Tibial artery (tissue), 4 donors: ENCODE measurements at regions not wholly inside any gene's neighbourhood (a gene's known extent, or its start where the extent isn't known, plus 50 kb on each side); places are given as distances from the start of the nearest gene placed in this dataset.

ENCODE experiments used
- DNase-seq, 2 donors: peaks; one replicate each; pipeline ENCODE4 v3.0.0-alpha.2; 2019
- H3K27ac ChIP-seq, 2 donors: fragments of 200-600 bp; sonication (generic) in 1 of 2; 1 replicate in 1 of 2; 2 replicates in 1 of 2; pipeline ENCODE4 v1.5.1; 2018 to 2019; ENCODE audit warnings: mild to moderate bottlenecking in 1 of 2
- H3K27me3 ChIP-seq, 2 donors: fragments of 200-600 bp; sonication (generic) in 1 of 2; one replicate each; pipeline versions ENCODE4 v1.5.1 to v1.6.0; 2016 to 2019
- H3K36me3 ChIP-seq, 3 donors: fragments of 200-600 bp; sonication (generic) in 2 of 3; one replicate each; pipeline ENCODE4 v1.5.1; 2016 to 2019; ENCODE audit warnings: mild to moderate bottlenecking in 2 of 3
- H3K4me1 ChIP-seq, 4 donors: fragments of 200-600 bp; sonication (generic) in 2 of 4; 1 replicate in 3 of 4; 2 replicates in 1 of 4; pipeline ENCODE4 v1.5.1; 2016 to 2019
- H3K4me3 ChIP-seq, 2 donors: fragments of 200-600 bp; sonication (generic) in 1 of 2; 1 replicate in 1 of 2; 2 replicates in 1 of 2; pipeline ENCODE4 v1.5.1; 2018 to 2019; ENCODE audit warnings: mild to moderate bottlenecking in 2 of 2
- H3K9me3 ChIP-seq, 3 donors: fragments of 200-600 bp; sonication (generic) in 1 of 3; one replicate each; pipeline ENCODE4 v1.5.1; 2016 to 2019
- intact Hi-C: fragments of 100-400 bp; cut with DNase I; formaldehyde crosslinking; loops from one replicate; pipeline ENCODE4 v1.15.0; 2023; ENCODE audit warnings: low total_unique reads
- TF ChIP-seq, protein P1 (sequence below), 2 experiments: fragments of 200-600 bp in 1 of 2; fragments of 450-650 bp in 1 of 2; IDR thresholded peaks; one replicate each; pipeline ENCODE4 v1.5.1; 2017 to 2019; ENCODE audit warnings: antibody characterized with exemption in 2 of 2, mild to moderate bottlenecking in 1 of 2, moderate library complexity in 1 of 2

GRCh38 chr13:111474136-111475002, 153.9 kb downstream of the TEX29 start:
- intact Hi-C loops, result loop anchor here (5.0 to 10.0 kb wide), 2 partner anchors 968 to 1140 kb away; no protein-coding TSS in a partner anchor
- Histone ChIP-seq H3K9me3 (no peaks in the 10 kb centered on the region), H3K4me3 (no peak overlapping the region), H3K36me3 (no peaks in the 10 kb centered on the region), H3K27me3 (peaks cover 0 to 29% of the 10 kb centered on the region in 2 donors), H3K4me1 (no peaks in the 10 kb centered on the region), H3K27ac (no peak overlapping the region)
- TF ChIP-seq, protein P1, sequence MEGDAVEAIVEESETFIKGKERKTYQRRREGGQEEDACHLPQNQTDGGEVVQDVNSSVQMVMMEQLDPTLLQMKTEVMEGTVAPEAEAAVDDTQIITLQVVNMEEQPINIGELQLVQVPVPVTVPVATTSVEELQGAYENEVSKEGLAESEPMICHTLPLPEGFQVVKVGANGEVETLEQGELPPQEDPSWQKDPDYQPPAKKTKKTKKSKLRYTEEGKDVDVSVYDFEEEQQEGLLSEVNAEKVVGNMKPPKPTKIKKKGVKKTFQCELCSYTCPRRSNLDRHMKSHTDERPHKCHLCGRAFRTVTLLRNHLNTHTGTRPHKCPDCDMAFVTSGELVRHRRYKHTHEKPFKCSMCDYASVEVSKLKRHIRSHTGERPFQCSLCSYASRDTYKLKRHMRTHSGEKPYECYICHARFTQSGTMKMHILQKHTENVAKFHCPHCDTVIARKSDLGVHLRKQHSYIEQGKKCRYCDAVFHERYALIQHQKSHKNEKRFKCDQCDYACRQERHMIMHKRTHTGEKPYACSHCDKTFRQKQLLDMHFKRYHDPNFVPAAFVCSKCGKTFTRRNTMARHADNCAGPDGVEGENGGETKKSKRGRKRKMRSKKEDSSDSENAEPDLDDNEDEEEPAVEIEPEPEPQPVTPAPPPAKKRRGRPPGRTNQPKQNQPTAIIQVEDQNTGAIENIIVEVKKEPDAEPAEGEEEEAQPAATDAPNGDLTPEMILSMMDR (IDR thresholded peaks at IDR 0.05), result peak; percentile 46 to 51
- no peak for DNase-seq

DNA sequence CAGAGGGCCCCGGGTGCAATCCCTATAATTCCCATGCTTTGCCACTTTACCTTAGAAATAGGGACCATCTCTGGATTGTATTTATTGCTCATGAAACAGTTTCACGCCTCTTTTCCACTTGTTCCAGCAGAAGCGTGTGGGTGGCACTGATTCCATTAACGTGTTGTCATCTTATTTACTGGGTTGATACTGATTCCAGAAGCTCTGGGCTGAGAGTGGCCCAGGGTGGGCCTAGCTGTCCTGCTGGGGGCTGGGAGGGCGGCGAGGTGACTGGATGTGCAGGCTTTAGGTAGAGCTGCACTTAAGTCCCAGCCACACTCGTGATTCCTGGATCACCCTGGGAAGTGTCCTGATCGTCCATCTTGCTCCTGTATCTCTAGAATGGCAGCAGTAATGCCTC, 155.0 kb downstream of the TEX29 start:
- TF ChIP-seq, protein P1 (IDR thresholded peaks at IDR 0.05), result no peak
- H3K27me3 ChIP-seq, result peaks cover 0 to 28% of the 10 kb centered on the region in 2 donors
- no peak for DNase-seq
- no peaks in the 10 kb centered on the region for H3K9me3 ChIP-seq
- intact Hi-C loops, result loop anchor here (10.0 kb wide), 1 partner anchor 1139 kb away; no protein-coding TSS in a partner anchor
- H3K36me3 ChIP-seq, result no peaks in the 10 kb centered on the region
- H3K27ac ChIP-seq, result no peak overlapping the region
- H3K4me3 ChIP-seq, result no peak overlapping the region
- H3K4me1 ChIP-seq, result no peaks in the 10 kb centered on the region

DNA sequence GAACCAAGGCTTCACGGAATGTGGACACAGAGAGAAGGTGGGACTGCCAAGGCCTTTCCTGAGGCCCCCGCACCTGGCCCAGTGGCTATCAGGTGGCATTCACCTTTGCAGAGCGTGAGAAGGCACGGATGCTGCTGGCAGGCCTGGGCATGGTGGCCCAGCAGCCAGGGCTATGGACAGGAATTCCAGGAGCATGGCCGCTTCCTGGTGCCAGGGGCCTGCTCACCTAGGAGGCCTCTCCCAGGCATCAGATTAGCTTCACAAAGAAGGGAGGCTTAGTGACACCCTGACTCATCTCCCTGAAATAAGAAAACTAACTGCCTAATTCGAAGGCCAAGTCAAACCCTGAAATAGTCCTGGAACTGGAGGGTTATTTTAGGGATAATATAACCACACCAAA, 155.8 kb downstream of the TEX29 start:
- intact Hi-C loops, result loop anchor here (10.0 kb wide), 1 partner anchor 1139 kb away; no protein-coding TSS in a partner anchor
- H3K4me1 ChIP-seq, result no peaks in the 10 kb centered on the region
- H3K27ac ChIP-seq, result no peak overlapping the region
- no peaks in the 10 kb centered on the region for H3K9me3 ChIP-seq
- DNase-seq, result no peak
- TF ChIP-seq, protein P1 (IDR thresholded peaks at IDR 0.05), result no peak
- H3K36me3 ChIP-seq, result no peaks in the 10 kb centered on the region
- peaks cover 0 to 21% of the 10 kb centered on the region in 2 donors for H3K27me3 ChIP-seq
- no peak overlapping the region for H3K4me3 ChIP-seq

DNA sequence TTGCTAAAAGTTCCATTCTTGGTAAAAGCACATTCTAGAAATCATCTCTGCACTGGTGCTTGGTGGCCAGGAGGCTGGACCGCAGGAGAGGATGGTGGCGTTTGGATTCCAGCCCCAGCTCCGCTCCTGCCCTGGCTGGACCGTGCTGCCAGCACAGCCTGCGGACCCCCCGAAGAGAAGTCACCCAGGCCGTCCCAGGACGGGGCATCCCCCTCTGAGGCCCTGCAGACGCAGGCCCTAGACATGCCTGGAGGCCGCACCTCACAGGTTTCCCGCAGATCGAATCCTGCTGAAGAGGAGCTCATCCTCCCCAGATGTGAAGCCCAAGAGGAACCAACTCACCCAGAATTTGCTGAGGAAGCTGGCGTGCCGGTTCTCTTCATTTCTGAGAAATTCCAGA, 159.0 kb downstream of the TEX29 start:
- no peaks in the 10 kb centered on the region for H3K36me3 ChIP-seq
- no peak overlapping the region for H3K27ac ChIP-seq
- intact Hi-C loops, result loop anchor here (10.0 kb wide), 1 partner anchor 1135 kb away; no protein-coding TSS in a partner anchor
- TF ChIP-seq, protein P1 (IDR thresholded peaks at IDR 0.05), result no peak
- no peak overlapping the region for H3K4me3 ChIP-seq
- no peak for DNase-seq
- peaks cover 0 to 11% of the 10 kb centered on the region in 2 donors for H3K27me3 ChIP-seq
- H3K9me3 ChIP-seq, result no peaks in the 10 kb centered on the region
- no peaks in the 10 kb centered on the region for H3K4me1 ChIP-seq

DNA sequence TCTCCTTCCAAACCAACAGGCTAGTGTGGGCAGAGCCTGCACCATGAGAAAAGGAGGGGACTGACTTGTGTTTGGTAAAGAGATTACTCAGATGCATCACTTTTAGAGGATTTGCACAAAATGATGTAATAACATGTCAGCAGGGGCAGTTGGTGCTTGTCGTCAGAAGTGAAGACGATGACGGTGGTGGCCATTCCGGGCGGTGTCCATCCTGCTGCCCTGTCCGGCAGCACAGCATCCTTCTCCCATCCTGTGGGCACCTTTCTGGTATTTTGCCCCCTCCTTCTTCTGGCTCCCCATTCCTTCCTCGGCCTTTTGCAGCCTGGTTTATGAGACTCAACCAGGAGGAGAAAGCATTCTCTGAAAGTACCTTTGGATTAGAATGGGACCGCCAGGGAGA, 160.1 kb downstream of the TEX29 start:
- H3K27ac ChIP-seq, result no peak overlapping the region
- intact Hi-C loops, result no loop called here
- TF ChIP-seq, protein P1 (IDR thresholded peaks at IDR 0.05), result no peak
- no peak overlapping the region for H3K4me3 ChIP-seq
- DNase-seq, result peak in 1 of 2 donors; percentile 34
- no peaks in the 10 kb centered on the region for H3K4me1 ChIP-seq
- no peaks in the 10 kb centered on the region for H3K9me3 ChIP-seq
- H3K27me3 ChIP-seq, result peaks cover 0 to 11% of the 10 kb centered on the region in 2 donors
- no peaks in the 10 kb centered on the region for H3K36me3 ChIP-seq
